HUDEP-2 (cell line): ENCODE measurements at regions not wholly inside any gene's neighbourhood (a gene's known extent, or its start where the extent isn't known, plus 50 kb on each side); places are given as distances from the start of the nearest gene placed in this dataset.

Experiments used
- DNase-seq, 76 experiments: peaks; one replicate each; lab custom pipeline; 2025; ENCODE audit not compliant: unreplicated experiment in 76 of 76; lab: John Stamatoyannopoulos, UW

DNA sequence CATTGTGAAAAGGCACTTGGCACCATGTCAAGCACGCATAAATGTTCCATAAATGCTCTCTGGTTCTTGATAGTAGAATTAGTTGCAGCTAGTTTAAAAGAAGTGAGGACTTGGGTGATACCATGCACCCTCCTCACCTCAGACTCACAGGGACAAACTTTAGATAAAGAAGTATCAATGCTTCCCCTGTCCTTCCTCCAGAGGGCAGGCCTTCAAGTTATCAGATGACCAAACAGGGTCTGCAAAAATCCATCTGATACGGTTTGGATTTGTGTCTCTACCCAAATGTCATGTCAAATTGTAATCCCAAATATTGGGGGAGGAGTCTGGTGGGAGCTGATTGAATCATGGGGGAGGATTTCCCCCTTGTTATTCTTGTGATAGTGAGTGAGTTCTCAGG lies 54.1 kb downstream of the C1QL2 start:
- no peak for DNase-seq

DNA sequence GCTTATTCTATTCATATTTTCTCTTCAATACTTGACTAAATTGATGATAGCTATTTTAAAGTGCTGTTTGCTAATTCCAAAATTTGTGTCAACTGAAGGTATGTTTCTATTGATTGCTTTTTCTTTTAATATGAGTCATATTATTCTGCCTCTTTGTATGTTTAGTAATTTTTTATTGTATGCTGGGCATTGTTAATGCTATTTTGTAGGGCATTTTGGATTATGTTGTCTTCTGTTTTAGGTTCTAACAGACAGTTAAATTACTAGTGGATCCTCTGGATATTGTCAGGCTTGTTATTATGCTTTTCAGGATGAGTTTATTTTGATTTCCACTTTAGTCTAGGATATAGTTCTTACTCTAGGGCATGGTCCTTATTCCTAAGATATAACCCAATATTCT lies 55.6 kb downstream of the C1QL2 start:
- no peak for DNase-seq

- no peak for DNase-seq
These were observed 70.1 kb downstream of the C1QL2 start for GRCh38 chr2:119088416-119088815.

DNA sequence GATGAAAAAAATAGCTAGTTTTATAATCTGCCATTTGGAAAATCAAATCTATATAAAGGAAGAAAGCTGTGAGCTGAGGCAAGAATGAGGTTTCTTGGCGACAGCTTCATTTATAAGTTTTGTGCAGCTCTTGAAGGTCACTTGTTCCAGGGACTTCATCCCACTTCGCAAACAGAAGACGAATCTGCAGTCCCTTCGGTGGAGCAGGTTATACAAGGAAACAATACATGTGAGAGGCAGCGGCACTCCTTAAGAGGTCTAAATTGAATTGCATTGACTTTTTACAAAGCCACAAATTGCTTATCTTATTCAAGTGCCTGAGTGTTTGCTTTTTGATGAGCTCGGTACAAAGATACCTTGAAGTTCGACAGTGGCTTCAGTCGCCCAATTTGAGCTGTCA lies 72.2 kb downstream of the C1QL2 start:
- DNase-seq, result no peak

DNA sequence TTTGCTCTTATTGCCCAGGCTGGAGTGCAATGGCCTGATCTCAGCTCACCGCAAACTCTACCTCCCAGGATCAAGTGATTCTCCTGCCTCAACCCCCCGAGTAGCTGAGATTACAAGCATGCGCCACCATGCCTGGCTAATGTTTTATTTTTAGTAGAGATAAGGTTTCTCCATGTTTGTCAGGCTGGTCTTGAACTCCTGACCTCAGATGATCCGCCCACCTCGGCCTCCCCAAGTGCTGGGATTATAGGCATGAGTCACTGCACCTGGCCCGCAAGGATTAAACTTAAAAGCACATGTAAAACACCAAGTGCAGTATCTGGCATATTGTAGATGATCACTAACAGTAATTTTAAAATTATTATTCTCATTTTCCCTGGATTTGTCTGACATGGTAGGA lies 72.9 kb downstream of the C1QL2 start:
- DNase-seq, result no peak

GRCh38 chr2:119083416-119083815 lies 75.1 kb downstream of the C1QL2 start:
- no peak for DNase-seq

DNA sequence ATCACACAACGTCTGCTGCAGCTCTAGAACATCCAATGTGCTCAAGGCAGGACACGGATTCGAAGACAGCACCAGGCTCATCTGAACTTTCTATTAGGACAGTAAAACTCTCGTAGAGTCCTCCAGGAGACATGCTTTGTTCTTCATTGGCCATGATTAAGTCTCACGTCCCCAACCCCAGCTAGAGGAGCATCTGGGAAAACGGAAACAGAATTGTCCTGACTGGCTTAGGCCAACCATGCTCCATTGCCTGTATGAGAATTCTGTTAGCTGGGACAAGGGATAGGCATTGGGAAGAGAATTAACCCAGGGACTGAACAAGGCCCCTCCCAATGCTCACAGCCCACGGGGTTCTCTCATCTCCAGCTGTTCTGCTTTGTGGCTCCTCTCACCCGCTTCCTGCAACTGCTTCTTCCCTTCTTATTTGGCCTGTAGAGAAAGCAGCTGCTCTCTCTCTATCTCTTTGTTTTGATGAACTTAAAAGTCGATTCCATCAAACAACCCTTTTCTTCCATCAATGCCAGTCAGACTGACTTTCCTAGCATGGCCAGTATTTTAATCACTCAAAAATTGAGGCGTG lies 75.6 kb downstream of the C1QL2 start:
- DNase-seq, result no peak

DNA sequence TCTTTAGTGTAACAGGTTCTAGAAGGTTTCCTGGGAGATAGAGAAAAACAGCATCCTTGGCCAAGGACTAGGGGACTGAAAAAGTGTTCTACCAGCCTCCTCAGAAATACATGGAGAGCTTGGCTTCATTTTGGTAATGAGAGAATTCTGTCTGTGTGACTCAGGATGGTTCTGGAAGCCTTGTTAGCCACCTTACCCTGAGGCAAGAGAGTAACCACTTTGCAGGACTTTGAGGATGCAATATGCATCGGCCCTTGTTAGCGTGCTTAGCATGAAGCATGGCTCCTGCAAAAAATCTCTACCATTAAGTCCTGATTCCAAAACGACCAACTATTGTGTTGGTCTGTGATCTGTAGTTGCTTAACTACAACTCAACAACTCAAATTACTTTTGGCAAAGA lies 79.8 kb downstream of the C1QL2 start:
- no peak for DNase-seq

GRCh38 chr2:119076713-119077112 lies 81.8 kb downstream of the C1QL2 start:
- no peak for DNase-seq

- DNase-seq, result no peak
These were observed 85.3 kb downstream of the C1QL2 start for GRCh38 chr2:119073213-119073612.

DNA sequence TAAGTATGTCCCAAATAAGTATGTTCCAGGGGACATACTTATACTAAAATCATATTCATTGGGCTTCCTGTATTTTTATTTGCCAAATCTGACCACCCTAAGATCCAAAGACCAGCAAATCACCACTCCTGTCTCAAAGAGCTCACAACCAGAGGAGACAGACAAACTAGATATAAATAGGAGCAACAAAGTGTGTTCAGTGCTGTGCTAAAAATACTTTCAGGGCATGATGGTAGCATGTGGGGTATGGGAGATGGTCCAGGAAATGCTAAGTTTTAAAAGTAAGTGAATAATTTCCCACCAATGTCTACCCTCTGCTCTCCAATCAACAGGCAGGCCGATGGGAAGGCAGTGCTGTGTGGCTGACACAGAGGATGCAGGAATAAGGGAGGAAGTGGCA lies 87.1 kb downstream of the C1QL2 start:
- no peak for DNase-seq

DNA sequence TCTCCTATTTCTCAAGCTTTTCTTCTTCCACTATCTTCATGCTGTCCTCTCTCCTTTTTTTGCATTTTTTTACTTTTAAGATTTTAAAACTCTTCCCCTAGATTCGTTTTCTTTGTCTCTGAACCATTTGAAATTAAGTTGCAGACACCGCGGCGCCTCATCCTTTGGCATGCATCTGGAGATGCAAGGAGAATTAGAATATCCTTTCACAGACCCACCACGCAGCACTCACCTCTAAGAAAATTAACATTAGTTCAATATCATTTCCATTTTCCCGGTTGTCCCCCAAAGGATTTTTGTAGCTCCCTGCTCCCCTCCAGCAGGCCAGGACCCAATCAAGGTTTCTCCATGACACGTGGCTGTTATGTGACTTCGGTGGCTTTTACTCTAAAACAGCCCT lies 88.8 kb downstream of the C1QL2 start:
- no peak for DNase-seq

DNA sequence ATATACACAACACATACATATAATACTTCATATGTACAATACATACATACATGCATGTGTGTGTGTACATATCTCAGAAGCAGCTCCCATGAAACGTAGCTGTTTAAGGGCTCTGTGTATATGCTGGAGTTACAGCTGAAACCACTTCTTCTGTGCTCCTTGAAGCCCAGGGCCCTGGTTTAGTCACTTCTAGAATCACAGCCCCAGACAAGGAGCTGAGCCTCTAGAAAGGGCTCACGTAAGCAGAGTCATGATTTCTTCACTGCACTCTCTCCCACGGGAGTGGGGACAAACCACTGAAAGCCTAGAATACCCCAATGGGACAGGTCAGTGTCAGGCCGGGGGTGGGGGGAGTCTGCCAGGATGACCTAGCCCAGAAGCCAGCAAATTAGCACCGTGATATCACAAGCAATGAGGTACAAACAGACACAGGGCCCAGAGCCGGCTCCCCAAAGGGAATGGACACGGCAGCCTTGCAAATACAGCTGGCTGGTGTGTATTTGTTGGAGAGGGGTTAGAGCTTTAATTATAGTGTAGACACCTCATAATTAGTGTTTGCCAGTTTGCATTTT lies 90.3 kb downstream of the C1QL2 start:
- DNase-seq, result no peak

- DNase-seq, result no peak
These were observed 92.2 kb downstream of the C1QL2 start for GRCh38 chr2:119066272-119066804.

DNA sequence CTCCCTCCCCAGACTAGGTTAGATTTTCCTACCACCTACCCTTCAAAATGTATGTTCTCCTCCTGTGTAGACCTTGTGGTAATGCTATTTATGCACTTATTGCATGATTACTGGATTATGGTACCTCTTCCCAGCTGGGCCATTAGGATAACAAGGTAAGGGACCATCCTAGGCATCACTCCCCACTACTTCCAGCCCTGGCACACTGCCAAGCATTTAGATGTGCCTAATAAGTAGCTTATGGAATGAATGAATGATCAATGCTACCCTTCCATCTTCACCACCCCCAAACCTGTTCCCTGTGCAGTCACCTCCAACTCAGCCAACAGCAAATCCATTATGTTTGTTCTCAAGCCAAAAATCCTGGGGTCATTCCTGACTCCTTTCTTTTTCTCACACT lies 93.4 kb downstream of the C1QL2 start:
- no peak for DNase-seq

DNA sequence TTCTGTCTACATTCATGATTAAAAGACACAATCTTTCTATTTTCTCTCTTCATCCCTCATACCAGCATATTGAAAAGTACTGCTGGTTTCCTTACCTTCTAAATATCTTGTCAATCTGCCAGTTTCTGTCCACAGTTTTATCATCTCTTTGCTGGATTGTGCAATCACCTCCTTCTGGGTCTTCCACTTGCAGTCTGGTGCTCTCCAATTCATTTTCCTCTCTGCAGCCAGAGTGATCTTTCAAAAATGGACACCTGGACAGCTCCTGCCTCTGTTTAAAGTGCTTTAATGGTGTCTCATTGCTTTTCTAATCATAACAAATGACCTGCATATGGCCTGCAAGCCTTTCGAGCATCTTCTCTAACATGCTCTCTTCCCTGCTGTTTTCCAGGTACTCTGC lies 94.0 kb downstream of the C1QL2 start:
- no peak for DNase-seq

GRCh38 chr2:119063177-119063576 lies 95.4 kb downstream of the C1QL2 start:
- DNase-seq, result no peak

DNA sequence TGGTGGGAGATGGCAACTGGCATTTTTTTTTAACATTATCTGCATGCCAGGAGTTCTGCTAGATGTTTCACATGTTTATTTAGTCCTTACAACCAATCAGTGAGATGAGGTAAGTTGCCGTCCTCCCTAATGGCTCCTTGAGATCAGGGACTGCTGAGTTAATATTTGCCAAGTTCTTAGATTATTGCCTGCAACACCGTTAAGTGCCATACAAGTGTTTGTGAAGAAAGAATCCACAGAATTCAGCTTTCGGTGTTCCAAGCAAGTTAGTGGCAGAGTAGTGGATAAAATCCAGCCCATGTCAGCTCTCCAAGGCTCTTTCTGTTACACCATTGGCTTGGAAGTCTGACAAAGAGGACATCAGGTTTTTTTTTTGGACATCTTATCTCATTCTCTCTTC lies 95.9 kb downstream of the C1QL2 start:
- DNase-seq, result no peak

- DNase-seq, result no peak
These were observed 96.4 kb downstream of the C1QL2 start for GRCh38 chr2:119062179-119062578.

DNA sequence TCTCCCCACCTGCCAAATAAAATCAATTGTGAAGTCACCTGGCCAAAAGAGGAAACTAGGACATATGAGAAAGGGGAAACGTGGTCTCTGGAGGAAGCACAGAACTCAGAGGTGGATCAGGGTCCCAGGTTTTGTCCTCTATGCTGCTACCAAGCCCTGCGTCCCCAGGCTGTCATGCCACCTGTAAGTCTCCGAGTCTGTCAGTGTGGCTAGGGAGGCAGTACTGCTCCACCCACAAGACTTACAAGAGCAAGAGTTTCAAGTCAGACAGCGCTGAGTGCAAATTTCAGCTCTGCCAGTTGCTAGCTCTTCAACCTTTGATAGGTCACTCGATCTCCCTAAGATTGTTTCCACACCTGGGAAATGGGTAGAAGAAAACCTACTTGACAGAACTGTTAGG lies 98.6 kb downstream of the C1QL2 start:
- no peak for DNase-seq

- no peak for DNase-seq
These were observed 99.3 kb downstream of the C1QL2 start for GRCh38 chr2:119059287-119059686.

DNA sequence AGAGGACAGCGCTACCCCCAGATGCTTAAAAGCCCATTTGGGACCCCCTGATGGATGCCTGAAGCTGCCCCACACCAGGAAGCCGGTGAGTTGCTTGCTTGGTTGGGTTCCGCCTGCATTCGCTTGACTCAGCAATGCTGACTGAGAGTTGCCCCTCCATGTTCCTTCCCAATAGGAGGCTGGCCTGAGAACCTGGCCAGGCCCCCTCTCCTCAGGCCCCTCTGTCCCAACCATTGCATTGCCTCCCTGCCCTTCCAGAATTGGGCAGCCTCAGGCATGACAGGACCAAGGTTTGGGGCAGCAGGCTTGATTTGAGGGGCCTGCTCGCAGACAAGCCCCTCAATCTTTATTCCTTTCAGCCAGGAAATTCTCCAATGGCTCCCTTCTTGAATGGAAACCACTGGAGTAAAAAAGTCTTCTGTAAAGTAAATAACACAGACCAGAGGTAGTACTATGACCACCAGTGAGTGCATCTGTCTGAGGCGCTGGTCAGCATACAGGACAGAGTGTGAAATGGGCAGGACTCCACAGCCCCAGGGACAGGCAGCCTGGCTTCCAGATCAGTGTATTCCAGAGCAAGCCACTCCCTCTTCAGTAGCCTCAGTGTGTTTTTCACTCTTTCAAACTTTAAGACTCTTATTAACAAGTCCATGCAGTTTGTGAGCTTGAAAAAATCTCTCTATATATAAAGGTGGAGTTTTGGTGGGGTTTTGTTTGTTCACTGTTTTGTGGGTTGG lies 104.7 kb downstream of the C1QL2 start:
- no peak for DNase-seq
